ENCODE measurements at regions not wholly inside any gene's neighbourhood (a gene's known extent, or its start where the extent isn't known, plus 50 kb on each side); places are given as distances from the start of the nearest gene placed in this dataset.

DNA sequence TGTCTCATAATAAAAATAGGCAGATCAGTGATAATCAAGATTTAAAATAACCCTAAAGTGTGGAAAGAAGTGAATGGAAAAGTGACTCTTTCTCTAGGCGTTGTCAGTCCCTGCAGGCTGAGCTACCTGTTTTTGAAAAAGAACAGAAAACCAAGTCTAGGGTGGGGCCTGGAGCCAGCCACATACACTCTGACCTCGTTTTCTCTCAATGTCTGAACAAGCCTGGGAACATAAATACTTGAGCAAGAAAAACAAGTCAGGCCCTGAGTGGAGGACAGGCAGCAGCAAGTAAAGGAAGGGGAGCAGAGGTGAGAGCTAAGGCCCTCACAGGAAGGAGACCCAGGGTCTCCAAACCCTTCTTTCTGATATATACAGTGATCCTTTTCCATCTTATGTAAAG lies 91.7 kb upstream of the HPF1 start:
- TF ChIP-seq CREM (IDR thresholded peaks at IDR 0.05; ENCODE audit: low read depth) = no peak
- TF ChIP-seq MEF2A (IDR thresholded peaks at IDR 0.05; ENCODE audit: insufficient read depth, low read depth, low read length) = no peak
- TF ChIP-seq EZH2 (IDR thresholded peaks at IDR 0.05; ENCODE audit: borderline replicate concordance, control insufficient read depth, low read depth, low read length) = no peak
- no peak for TF ChIP-seq USF2 (IDR thresholded peaks at IDR 0.05; ENCODE audit: borderline replicate concordance, low read depth, low read length)
- TF ChIP-seq, protein P1, sequence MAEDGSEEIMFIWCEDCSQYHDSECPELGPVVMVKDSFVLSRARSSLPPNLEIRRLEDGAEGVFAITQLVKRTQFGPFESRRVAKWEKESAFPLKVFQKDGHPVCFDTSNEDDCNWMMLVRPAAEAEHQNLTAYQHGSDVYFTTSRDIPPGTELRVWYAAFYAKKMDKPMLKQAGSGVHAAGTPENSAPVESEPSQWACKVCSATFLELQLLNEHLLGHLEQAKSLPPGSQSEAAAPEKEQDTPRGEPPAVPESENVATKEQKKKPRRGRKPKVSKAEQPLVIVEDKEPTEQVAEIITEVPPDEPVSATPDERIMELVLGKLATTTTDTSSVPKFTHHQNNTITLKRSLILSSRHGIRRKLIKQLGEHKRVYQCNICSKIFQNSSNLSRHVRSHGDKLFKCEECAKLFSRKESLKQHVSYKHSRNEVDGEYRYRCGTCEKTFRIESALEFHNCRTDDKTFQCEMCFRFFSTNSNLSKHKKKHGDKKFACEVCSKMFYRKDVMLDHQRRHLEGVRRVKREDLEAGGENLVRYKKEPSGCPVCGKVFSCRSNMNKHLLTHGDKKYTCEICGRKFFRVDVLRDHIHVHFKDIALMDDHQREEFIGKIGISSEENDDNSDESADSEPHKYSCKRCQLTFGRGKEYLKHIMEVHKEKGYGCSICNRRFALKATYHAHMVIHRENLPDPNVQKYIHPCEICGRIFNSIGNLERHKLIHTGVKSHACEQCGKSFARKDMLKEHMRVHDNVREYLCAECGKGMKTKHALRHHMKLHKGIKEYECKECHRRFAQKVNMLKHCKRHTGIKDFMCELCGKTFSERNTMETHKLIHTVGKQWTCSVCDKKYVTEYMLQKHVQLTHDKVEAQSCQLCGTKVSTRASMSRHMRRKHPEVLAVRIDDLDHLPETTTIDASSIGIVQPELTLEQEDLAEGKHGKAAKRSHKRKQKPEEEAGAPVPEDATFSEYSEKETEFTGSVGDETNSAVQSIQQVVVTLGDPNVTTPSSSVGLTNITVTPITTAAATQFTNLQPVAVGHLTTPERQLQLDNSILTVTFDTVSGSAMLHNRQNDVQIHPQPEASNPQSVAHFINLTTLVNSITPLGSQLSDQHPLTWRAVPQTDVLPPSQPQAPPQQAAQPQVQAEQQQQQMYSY (CRISPR knock-in tag; IDR thresholded peaks at IDR 0.05) = no peak
- TF ChIP-seq SPI1 (IDR thresholded peaks at IDR 0.05; ENCODE audit: borderline replicate concordance, insufficient read depth, low read depth, low read length) = no peak
- no peak for TF ChIP-seq CEBPB (IDR thresholded peaks at IDR 0.05; ENCODE audit: borderline replicate concordance in 1 of 2, low read depth in 2 of 2, low read length in 2 of 2)
- no peak for TF ChIP-seq PAX5 (IDR thresholded peaks at IDR 0.05; ENCODE audit: borderline replicate concordance, low read depth, low read length)
- TF ChIP-seq, protein P2, sequence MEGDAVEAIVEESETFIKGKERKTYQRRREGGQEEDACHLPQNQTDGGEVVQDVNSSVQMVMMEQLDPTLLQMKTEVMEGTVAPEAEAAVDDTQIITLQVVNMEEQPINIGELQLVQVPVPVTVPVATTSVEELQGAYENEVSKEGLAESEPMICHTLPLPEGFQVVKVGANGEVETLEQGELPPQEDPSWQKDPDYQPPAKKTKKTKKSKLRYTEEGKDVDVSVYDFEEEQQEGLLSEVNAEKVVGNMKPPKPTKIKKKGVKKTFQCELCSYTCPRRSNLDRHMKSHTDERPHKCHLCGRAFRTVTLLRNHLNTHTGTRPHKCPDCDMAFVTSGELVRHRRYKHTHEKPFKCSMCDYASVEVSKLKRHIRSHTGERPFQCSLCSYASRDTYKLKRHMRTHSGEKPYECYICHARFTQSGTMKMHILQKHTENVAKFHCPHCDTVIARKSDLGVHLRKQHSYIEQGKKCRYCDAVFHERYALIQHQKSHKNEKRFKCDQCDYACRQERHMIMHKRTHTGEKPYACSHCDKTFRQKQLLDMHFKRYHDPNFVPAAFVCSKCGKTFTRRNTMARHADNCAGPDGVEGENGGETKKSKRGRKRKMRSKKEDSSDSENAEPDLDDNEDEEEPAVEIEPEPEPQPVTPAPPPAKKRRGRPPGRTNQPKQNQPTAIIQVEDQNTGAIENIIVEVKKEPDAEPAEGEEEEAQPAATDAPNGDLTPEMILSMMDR (IDR thresholded peaks at IDR 0.05 in 2 of 3, conservative IDR thresholded peaks at IDR 0.05 in 1 of 3; ENCODE audit: control insufficient read depth in 2 of 3, extremely low read depth in 1 of 3, insufficient read depth in 1 of 3, low read depth in 3 of 3, low read length in 3 of 3) = no peak
- TF ChIP-seq, protein P3, sequence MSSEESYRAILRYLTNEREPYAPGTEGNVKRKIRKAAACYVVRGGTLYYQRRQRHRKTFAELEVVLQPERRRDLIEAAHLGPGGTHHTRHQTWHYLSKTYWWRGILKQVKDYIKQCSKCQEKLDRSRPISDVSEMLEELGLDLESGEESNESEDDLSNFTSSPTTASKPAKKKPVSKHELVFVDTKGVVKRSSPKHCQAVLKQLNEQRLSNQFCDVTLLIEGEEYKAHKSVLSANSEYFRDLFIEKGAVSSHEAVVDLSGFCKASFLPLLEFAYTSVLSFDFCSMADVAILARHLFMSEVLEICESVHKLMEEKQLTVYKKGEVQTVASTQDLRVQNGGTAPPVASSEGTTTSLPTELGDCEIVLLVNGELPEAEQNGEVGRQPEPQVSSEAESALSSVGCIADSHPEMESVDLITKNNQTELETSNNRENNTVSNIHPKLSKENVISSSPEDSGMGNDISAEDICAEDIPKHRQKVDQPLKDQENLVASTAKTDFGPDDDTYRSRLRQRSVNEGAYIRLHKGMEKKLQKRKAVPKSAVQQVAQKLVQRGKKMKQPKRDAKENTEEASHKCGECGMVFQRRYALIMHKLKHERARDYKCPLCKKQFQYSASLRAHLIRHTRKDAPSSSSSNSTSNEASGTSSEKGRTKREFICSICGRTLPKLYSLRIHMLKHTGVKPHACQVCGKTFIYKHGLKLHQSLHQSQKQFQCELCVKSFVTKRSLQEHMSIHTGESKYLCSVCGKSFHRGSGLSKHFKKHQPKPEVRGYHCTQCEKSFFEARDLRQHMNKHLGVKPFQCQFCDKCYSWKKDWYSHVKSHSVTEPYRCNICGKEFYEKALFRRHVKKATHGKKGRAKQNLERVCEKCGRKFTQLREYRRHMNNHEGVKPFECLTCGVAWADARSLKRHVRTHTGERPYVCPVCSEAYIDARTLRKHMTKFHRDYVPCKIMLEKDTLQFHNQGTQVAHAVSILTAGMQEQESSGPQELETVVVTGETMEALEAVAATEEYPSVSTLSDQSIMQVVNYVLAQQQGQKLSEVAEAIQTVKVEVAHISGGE (CRISPR knock-in tag; IDR thresholded peaks at IDR 0.05) = no peak

Data from GM12878 (cell line).